Ovary (tissue), 7 donors: ENCODE measurements at regions not wholly inside any gene's neighbourhood (a gene's known extent, or its start where the extent isn't known, plus 50 kb on each side); places are given as distances from the start of the nearest gene placed in this dataset.

ENCODE experiments used
- DNase-seq, 5 donors: peaks; one replicate each; pipeline ENCODE4 v3.0.0-alpha.2; 2019 to 2020
- H3K27ac ChIP-seq, 2 donors: fragments of 200-600 bp; one replicate each; pipeline versions ENCODE4 v1.5.1 to v1.8.0; 2019 to 2022
- H3K27me3 ChIP-seq: fragments of 200-600 bp; one replicate; pipeline ENCODE4 v1.8.0; 2022
- H3K36me3 ChIP-seq: fragments of 200-600 bp; sonication (generic); one replicate; pipeline ENCODE4 v1.5.1; 2019
- H3K4me1 ChIP-seq: one replicate; pipeline ENCODE4 v1.8.1; 2013; ENCODE audit warnings: mild to moderate bottlenecking, moderate library complexity; ENCODE audit not compliant: insufficient read depth
- H3K4me3 ChIP-seq: fragments of 200-600 bp; sonication (generic); one replicate; pipeline ENCODE4 v1.5.1; 2017
- H3K9me3 ChIP-seq, 2 donors: fragments of 200-600 bp in 1 of 2; sonication (generic) in 1 of 2; one replicate each; pipeline versions ENCODE4 v1.5.1 to v1.8.1; 2013 to 2019; ENCODE audit warnings: mild to moderate bottlenecking in 1 of 2, moderate library complexity in 1 of 2
- EP300 ChIP-seq: sonication (generic); formaldehyde crosslinking; IDR thresholded peaks from one replicate; pipeline ENCODE4 v1.6.1; 2017; ENCODE audit warnings: antibody characterized with exemption
- POLR2A ChIP-seq: fragments of 450-650 bp; IDR thresholded peaks from one replicate; pipeline ENCODE4 v1.6.1; 2017; ENCODE audit warnings: antibody characterized with exemption, mild to moderate bottlenecking, moderate library complexity
- WGBS, 3 donors: extraction: QIAGEN DNeasy Blood & Tissue Kit in 1 of 3; methylation state at CpG; one replicate each; pipeline versions ENCODE4 v1.1.5 to v1.1.7; 2013 to 2017; 5-methylcytosine and 5-hydroxymethylcytosine counted together
- intact Hi-C, 4 donors: fragments of 100-400 bp; cut with DNase I; formaldehyde crosslinking; loops; one replicate each; pipeline versions ENCODE4 v1.11.0 to v1.15.1; 2022 to 2023
- TF ChIP-seq, protein P1 (sequence below), 3 donors: fragments of 450-650 bp in 2 of 3; fragments of 200-600 bp in 1 of 3; IDR thresholded peaks; one replicate each; pipeline versions ENCODE4 v1.5.1 to v1.8.0; 2016 to 2022; ENCODE audit warnings: antibody characterized with exemption in 3 of 3, mild to moderate bottlenecking in 1 of 3
- donor health status: DM: no; HTN: no; CAD: no; lungs with moderate emphysema.
- donor health status: DM: no; HTN: no; CAD: no.
- donor health status: Bipolar disorder and iron deficiency.
- donor health status: DM: no; HTN: no; CAD: no.
- donor health status: DM: yes; HTN: yes; CAD: no.

DNA sequence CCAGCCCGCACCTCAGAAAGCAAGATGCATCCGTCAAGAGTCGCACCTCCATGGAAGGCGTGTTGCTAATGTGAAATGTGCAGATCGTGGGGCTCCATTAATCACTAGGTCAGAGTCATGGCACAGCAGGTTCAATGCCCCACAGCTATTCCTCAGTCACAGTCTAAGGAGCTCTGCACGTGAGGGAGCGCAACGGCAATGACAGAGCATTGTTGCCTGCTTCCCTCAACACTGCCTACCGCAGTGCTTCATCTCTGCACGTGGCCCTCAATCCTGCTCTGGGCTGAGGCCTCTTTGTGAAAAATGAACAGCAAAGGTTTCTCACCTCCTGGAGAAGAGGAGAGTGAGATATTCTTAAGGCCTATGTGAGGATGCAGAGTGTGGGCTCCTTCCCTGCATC lies 995.2 kb upstream of the TMEM132C start:
- TF ChIP-seq POLR2A (no peak), EP300 (no peak)
- TF ChIP-seq, protein P1, sequence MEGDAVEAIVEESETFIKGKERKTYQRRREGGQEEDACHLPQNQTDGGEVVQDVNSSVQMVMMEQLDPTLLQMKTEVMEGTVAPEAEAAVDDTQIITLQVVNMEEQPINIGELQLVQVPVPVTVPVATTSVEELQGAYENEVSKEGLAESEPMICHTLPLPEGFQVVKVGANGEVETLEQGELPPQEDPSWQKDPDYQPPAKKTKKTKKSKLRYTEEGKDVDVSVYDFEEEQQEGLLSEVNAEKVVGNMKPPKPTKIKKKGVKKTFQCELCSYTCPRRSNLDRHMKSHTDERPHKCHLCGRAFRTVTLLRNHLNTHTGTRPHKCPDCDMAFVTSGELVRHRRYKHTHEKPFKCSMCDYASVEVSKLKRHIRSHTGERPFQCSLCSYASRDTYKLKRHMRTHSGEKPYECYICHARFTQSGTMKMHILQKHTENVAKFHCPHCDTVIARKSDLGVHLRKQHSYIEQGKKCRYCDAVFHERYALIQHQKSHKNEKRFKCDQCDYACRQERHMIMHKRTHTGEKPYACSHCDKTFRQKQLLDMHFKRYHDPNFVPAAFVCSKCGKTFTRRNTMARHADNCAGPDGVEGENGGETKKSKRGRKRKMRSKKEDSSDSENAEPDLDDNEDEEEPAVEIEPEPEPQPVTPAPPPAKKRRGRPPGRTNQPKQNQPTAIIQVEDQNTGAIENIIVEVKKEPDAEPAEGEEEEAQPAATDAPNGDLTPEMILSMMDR (IDR thresholded peaks at IDR 0.05) = no peak
- no peak overlapping the region for H3K4me3 ChIP-seq
- no peaks in the 10 kb centered on the region for H3K36me3 ChIP-seq
- H3K27me3 ChIP-seq = no peaks in the 10 kb centered on the region
- DNase-seq = no peak
- no peaks in the 10 kb centered on the region for H3K9me3 ChIP-seq
- 84 to 88% (median 87%) methylated on average over 10 of the region's 10 CpGs for WGBS, 3 donors
- intact Hi-C loops = no loop called here
- H3K27ac ChIP-seq = no peak overlapping the region
- H3K4me1 ChIP-seq = no peaks in the 10 kb centered on the region

DNA sequence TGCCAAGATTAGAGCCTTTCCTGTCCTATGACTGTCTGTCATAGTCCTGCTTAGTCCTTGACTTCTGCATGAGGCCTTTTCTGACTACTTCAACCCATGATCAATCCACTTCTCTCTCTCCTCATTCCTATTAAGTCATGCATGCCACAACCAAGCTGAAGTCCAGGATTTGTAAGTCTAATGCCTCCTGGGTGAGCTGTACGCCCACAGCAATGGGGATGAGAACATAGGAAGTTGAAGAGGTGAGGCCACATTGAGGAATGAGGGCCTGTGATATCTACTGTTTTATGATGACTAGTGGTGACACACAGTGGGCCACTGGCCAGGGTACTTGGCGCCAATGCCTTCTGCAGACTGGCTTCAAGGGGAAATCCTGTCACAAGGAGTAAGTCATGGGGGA lies 994.1 kb upstream of the TMEM132C start:
- 82 to 85% (median 85%) methylated on average over 2 of the region's 2 CpGs for WGBS, 3 donors
- no peaks in the 10 kb centered on the region for H3K36me3 ChIP-seq
- TF ChIP-seq POLR2A (no peak), EP300 (no peak)
- TF ChIP-seq, protein P1 (IDR thresholded peaks at IDR 0.05) = no peak
- no peak overlapping the region for H3K4me3 ChIP-seq
- no peaks in the 10 kb centered on the region for H3K4me1 ChIP-seq
- no peak for DNase-seq
- intact Hi-C loops = no loop called here
- no peaks in the 10 kb centered on the region for H3K9me3 ChIP-seq
- no peak overlapping the region for H3K27ac ChIP-seq
- H3K27me3 ChIP-seq = no peaks in the 10 kb centered on the region

GRCh38 chr12:127273626-127274025 lies 993.3 kb upstream of the TMEM132C start:
- 79 to 89% (median 80%) methylated on average over 3 of the region's 3 CpGs for WGBS, 3 donors

GRCh38 chr12:127275416-127275815 lies 991.6 kb upstream of the TMEM132C start:
- Histone ChIP-seq H3K9me3 (no peaks in the 10 kb centered on the region), H3K4me1 (no peaks in the 10 kb centered on the region), H3K4me3 (no peak overlapping the region), H3K27me3 (no peaks in the 10 kb centered on the region), H3K36me3 (no peaks in the 10 kb centered on the region), H3K27ac (no peak overlapping the region)
- TF ChIP-seq POLR2A = no peak
- TF ChIP-seq, protein P1 (IDR thresholded peaks at IDR 0.05) = no peak
- TF ChIP-seq EP300 = no peak
- WGBS, 3 donors = 80 to 84% (median 80%) methylated on average over 4 of the region's 4 CpGs
- DNase-seq = no peak
- intact Hi-C loops = no loop called here

More at GRCh38 chr12:127273626-127274025, 993.3 kb upstream of the TMEM132C start:
- Histone ChIP-seq H3K4me1 (no peaks in the 10 kb centered on the region), H3K27me3 (no peaks in the 10 kb centered on the region), H3K27ac (no peak overlapping the region), H3K36me3 (no peaks in the 10 kb centered on the region), H3K4me3 (no peak overlapping the region), H3K9me3 (no peaks in the 10 kb centered on the region)
- no peak for DNase-seq
- TF ChIP-seq POLR2A (no peak), EP300 (no peak)
- TF ChIP-seq, protein P1 (IDR thresholded peaks at IDR 0.05) = no peak
- intact Hi-C loops = no loop called here
